HL-60 (cell line): ENCODE measurements at regions not wholly inside any gene's neighbourhood (a gene's known extent, or its start where the extent isn't known, plus 50 kb on each side); places are given as distances from the start of the nearest gene placed in this dataset.

ENCODE experiments used
- DNase-seq, 2 experiments: peaks; one replicate each; pipeline ENCODE4 v3.0.0-alpha.2; 2010 to 2020; ENCODE audit warnings: low read depth in 1 of 2, low spot score in 1 of 2
- H3K27ac ChIP-seq: fragments of 250-450 bp; sonication (Bioruptor Pico); replicated peaks from 2 replicates; pipeline ENCODE4 v1.5.1; 2020; ENCODE audit warnings: mild to moderate bottlenecking, moderate library complexity
- H3K27me3 ChIP-seq: fragments of 250-450 bp; sonication (Bioruptor Pico); 2 replicates; pipeline ENCODE4 v1.5.1; 2021; ENCODE audit warnings: mild to moderate bottlenecking, moderate library complexity; ENCODE audit not compliant: insufficient read depth, poor library complexity, severe bottlenecking
- H3K4me3 ChIP-seq: replicated peaks from 2 replicates; pipeline ENCODE4 v1.5.1; 2011; ENCODE audit warnings: mild to moderate bottlenecking, control low read depth, low read length; ENCODE audit not compliant: insufficient read depth
- CTCF ChIP-seq: IDR thresholded peaks from one replicate; pipeline ENCODE4 v1.5.1; 2011; ENCODE audit warnings: low read length, control low read depth, inconsistent platforms; ENCODE audit not compliant: insufficient read depth
- GABPA ChIP-seq: IDR thresholded peaks from 2 replicates; pipeline ENCODE4 v1.6.1; 2012; ENCODE audit warnings: low read depth
- POLR2AphosphoS5 ChIP-seq: IDR thresholded peaks from 2 replicates; pipeline ENCODE4 v1.6.1; 2012; ENCODE audit warnings: low read depth
- SPI1 ChIP-seq: IDR thresholded peaks from 2 replicates; pipeline ENCODE4 v1.6.1; 2012; ENCODE audit warnings: low read depth, mild to moderate bottlenecking, borderline replicate concordance
- TF ChIP-seq, protein P1 (sequence below): IDR thresholded peaks from 2 replicates; pipeline ENCODE4 v1.6.1; 2012; ENCODE audit warnings: low read depth; ENCODE audit not compliant: insufficient replicate concordance

DNA sequence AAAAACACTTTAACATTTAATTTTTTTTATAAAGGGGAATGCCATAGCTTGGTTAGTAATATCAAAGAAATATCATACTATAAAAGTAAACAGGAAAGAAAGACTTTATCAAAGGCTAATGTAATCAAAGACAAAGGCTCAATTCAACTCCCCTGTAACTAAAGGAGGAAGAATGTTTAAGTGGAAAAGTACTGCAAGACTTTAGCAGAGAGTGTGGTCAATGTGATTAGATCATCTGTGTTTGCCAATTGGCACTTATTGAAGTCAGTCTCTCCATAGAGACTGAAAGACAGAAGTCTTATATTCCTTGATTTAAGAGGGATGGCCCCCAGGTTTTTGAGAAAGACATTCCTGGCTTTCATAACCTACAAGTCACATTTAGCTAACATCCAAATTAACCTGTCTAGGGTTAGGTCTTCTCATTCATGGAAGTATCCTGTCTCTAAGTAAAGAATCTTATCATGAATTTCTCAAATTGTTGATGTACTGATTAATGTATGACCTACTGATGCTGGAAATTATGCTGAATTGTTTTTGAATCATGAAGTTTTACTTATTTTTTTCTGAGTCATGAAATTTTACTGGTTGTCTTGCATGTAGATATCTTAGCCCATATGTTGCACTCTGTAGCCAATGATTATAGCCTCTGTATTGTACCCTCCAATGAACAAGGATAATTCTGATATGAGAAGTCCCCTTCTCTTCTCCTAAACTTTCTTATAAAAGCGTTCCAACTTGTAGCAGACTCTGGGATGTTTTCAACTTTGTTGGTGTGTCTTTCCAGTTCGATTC, 65.4 kb downstream of the ATXN7L3B start:
- no peaks in the 10 kb centered on the region for H3K27me3 ChIP-seq
- no peak overlapping the region for H3K27ac ChIP-seq
- H3K4me3 ChIP-seq: no peak overlapping the region
- TF ChIP-seq CTCF (no peak), SPI1 (no peak), GABPA (no peak), POLR2AphosphoS5 (no peak)
- TF ChIP-seq, protein P1, sequence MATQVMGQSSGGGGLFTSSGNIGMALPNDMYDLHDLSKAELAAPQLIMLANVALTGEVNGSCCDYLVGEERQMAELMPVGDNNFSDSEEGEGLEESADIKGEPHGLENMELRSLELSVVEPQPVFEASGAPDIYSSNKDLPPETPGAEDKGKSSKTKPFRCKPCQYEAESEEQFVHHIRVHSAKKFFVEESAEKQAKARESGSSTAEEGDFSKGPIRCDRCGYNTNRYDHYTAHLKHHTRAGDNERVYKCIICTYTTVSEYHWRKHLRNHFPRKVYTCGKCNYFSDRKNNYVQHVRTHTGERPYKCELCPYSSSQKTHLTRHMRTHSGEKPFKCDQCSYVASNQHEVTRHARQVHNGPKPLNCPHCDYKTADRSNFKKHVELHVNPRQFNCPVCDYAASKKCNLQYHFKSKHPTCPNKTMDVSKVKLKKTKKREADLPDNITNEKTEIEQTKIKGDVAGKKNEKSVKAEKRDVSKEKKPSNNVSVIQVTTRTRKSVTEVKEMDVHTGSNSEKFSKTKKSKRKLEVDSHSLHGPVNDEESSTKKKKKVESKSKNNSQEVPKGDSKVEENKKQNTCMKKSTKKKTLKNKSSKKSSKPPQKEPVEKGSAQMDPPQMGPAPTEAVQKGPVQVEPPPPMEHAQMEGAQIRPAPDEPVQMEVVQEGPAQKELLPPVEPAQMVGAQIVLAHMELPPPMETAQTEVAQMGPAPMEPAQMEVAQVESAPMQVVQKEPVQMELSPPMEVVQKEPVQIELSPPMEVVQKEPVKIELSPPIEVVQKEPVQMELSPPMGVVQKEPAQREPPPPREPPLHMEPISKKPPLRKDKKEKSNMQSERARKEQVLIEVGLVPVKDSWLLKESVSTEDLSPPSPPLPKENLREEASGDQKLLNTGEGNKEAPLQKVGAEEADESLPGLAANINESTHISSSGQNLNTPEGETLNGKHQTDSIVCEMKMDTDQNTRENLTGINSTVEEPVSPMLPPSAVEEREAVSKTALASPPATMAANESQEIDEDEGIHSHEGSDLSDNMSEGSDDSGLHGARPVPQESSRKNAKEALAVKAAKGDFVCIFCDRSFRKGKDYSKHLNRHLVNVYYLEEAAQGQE: no peak
- no peak for DNase-seq

DNA sequence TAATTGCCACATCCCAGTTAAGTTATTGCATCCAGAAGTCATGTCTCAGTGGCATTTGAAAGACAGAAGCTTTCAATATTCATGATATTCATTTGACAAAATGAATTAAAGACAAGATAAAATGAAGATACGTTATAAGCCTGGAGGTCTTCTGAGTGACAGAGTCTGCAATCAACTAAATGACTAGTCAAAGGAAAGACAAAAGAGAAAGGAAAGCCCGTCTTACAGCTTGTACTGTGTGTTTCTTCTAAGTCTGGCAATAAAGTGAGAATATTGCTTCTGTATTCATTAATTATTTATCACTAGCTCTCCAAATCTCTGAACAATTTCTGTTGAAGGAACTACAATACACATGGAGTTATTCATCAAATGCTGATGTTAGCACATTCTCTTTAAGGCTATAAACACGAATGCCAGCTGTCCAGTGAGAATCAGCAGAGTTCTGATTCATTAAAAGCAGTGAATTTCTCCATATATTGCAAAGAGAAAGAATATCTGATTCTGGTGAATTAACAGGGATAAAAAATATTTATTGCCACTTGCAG, 70.7 kb downstream of the ATXN7L3B start:
- DNase-seq: no peak
- no peak for TF ChIP-seq GABPA
- H3K27me3 ChIP-seq: no peaks in the 10 kb centered on the region
- no peak overlapping the region for H3K4me3 ChIP-seq
- H3K27ac ChIP-seq: no peak overlapping the region

GRCh38 chr12:74610711-74611110, 73.1 kb downstream of the ATXN7L3B start:
- no peak for DNase-seq
- Histone ChIP-seq H3K27me3 (no peaks in the 10 kb centered on the region), H3K4me3 (no peak overlapping the region), H3K27ac (no peak overlapping the region)
- TF ChIP-seq, protein P1: no peak
- TF ChIP-seq SPI1 (no peak), POLR2AphosphoS5 (no peak), GABPA (no peak), CTCF (no peak)

- no peaks in the 10 kb centered on the region for H3K27me3 ChIP-seq
- H3K27ac ChIP-seq: no peak overlapping the region
- DNase-seq: no peak
- no peak for TF ChIP-seq CTCF
- H3K4me3 ChIP-seq: no peak overlapping the region
These were observed 76.8 kb downstream of the ATXN7L3B start for GRCh38 chr12:74614426-74614825.
